GM12878 (cell line): ENCODE measurements at regions not wholly inside any gene's neighbourhood (a gene's known extent, or its start where the extent isn't known, plus 50 kb on each side); places are given as distances from the start of the nearest gene placed in this dataset.

Experiments
- ATAC-seq: fragments of 200-7000 bp; cut with Tn5 transposase; 3 replicates; pipeline ENCODE4 v1.9.1; 2020; ENCODE audit warnings: mild to moderate bottlenecking, moderate library complexity
- BruUV-seq: library from RNA; stranded (reverse); fragments of 400-500 nt; replicated peaks from 2 replicates; lab custom pipeline; 2021; lab: Mats Ljungman, UMichigan
- CTCF ChIA-PET: fragments of 300-600 bp; sonication (Branson Sonifier 250); formaldehyde crosslinking; extraction: SDS; loops from one replicate; lab custom pipeline; 2021; ENCODE audit warnings: inconsistent platforms; lab: Yijun Ruan, JAX
- POLR2A ChIA-PET: fragments of 350-600 bp; formaldehyde crosslinking; extraction: SDS; loops from one replicate; lab custom pipeline; 2021; ENCODE audit warnings: inconsistent platforms; lab: Charles Lee
- RAD21 ChIA-PET: fragments of 300-600 bp; sonication (Branson Sonifier 250); formaldehyde crosslinking; loops from one replicate; lab custom pipeline; 2023; ENCODE audit warnings: antibody characterized with exemption; ENCODE audit not compliant: unreplicated experiment; lab: Charles Lee
- SMC1A ChIA-PET: fragments of 300-600 bp; sonication (Branson Sonifier 250); formaldehyde crosslinking; loops from one replicate; lab custom pipeline; 2023; ENCODE audit not compliant: unreplicated experiment, uncharacterized antibody; lab: Charles Lee
- DNase-seq: peaks from one replicate; pipeline ENCODE4 v3.0.0-alpha.2; 2011; ENCODE audit warnings: low read depth, low spot score
- FAIRE-seq: peaks from 3 replicates; lab custom pipeline; 2011; peaks lifted over from hg19 to GRCh38; lab: Jason Lieb, UNC
- H2AFZ ChIP-seq: 2 replicates; pipeline ENCODE4 v1.6.0; 2011; ENCODE audit warnings: low read depth, low read length, control low read depth; ENCODE audit not compliant: control insufficient read depth
- H3K27ac ChIP-seq: 2 replicates; pipeline ENCODE4 v1.5.1; 2011; ENCODE audit warnings: control low read depth; ENCODE audit not compliant: control insufficient read depth, insufficient read depth
- H3K27me3 ChIP-seq, 2 experiments: replicated peaks in 1 of 2; 2 replicates each; pipeline versions ENCODE4 v1.6.0 to v1.6.1; 2011; ENCODE audit warnings: low read length in 1 of 2; ENCODE audit not compliant: control insufficient read depth in 2 of 2, insufficient read depth in 2 of 2
- H3K36me3 ChIP-seq, 2 experiments: 2 replicates each; pipeline ENCODE4 v1.5.1; 2011; ENCODE audit warnings: low read length in 1 of 2; ENCODE audit not compliant: control insufficient read depth in 2 of 2, insufficient read depth in 2 of 2
- H3K4me1 ChIP-seq: 2 replicates; pipeline ENCODE4 v1.6.1; 2011; ENCODE audit warnings: mild to moderate bottlenecking, low read length, moderate library complexity, mixed read lengths; ENCODE audit not compliant: control insufficient read depth, insufficient read depth
- H3K4me2 ChIP-seq: 2 replicates; pipeline ENCODE4 v1.6.0; 2011; ENCODE audit warnings: control low read depth; ENCODE audit not compliant: control insufficient read depth, insufficient read depth
- H3K4me3 ChIP-seq: fragments of 200-600 bp; sonication (generic); 2 replicates; pipeline ENCODE4 v1.5.1; 2016
- H3K79me2 ChIP-seq: 2 replicates; pipeline ENCODE4 v1.6.0; 2011; ENCODE audit warnings: low read length; ENCODE audit not compliant: control insufficient read depth, insufficient read depth
- H3K9ac ChIP-seq: 2 replicates; pipeline ENCODE4 v1.8.0; 2011; ENCODE audit warnings: low read length, control low read depth, mixed read lengths; ENCODE audit not compliant: control insufficient read depth, insufficient read depth
- H3K9me3 ChIP-seq: replicated peaks from 3 replicates; pipeline ENCODE4 v1.5.1; 2011; ENCODE audit warnings: mild to moderate bottlenecking, low read length; ENCODE audit not compliant: control insufficient read depth, insufficient read depth
- H4K20me1 ChIP-seq: 2 replicates; pipeline ENCODE4 v1.6.0; 2011; ENCODE audit not compliant: control insufficient read depth, insufficient read depth
- BMI1 ChIP-seq: fragments of 450-650 bp; IDR thresholded peaks from 2 replicates; pipeline ENCODE4 v1.6.1; 2016; ENCODE audit warnings: mild to moderate bottlenecking, moderate library complexity, borderline replicate concordance
- E2F8 ChIP-seq: fragments of 450-650 bp; IDR thresholded peaks from 2 replicates; pipeline ENCODE4 v1.6.1; 2018; ENCODE audit warnings: mild to moderate bottlenecking, low read depth, moderate library complexity; ENCODE audit not compliant: partially characterized antibody
- EGR1 ChIP-seq, 2 experiments: IDR thresholded peaks; 1 replicate in 1 of 2; 2 replicates in 1 of 2; pipeline ENCODE4 v1.6.1; 2011 to 2012; ENCODE audit warnings: low read depth in 2 of 2, low read length in 2 of 2, borderline replicate concordance in 1 of 2, mild to moderate bottlenecking in 1 of 2, moderate library complexity in 1 of 2
- FOS ChIP-seq: IDR thresholded peaks from 3 replicates; pipeline ENCODE4 v1.6.1; 2011; ENCODE audit warnings: borderline replicate concordance; ENCODE audit not compliant: insufficient read length; ENCODE audit errors: extremely low read depth
- PAX5 ChIP-seq: IDR thresholded peaks from 2 replicates; pipeline ENCODE4 v1.6.1; 2011; ENCODE audit warnings: low read depth, low read length, borderline replicate concordance
- PRDM15 ChIP-seq: fragments of 450-650 bp; formaldehyde crosslinking; IDR thresholded peaks from 2 replicates; pipeline ENCODE4 v1.4.0; 2020; ENCODE audit warnings: mild to moderate bottlenecking, moderate library complexity
- RAD51 ChIP-seq: fragments of 450-650 bp; IDR thresholded peaks from 2 replicates; pipeline ENCODE4 v1.6.1; 2016; ENCODE audit warnings: moderate library complexity, mild to moderate bottlenecking, inconsistent platforms
- RELA ChIP-seq: fragments of 450-650 bp; IDR thresholded peaks from 2 replicates; pipeline ENCODE4 v1.8.0; 2014; ENCODE audit warnings: borderline replicate concordance; ENCODE audit not compliant: partially characterized antibody
- RELB ChIP-seq: fragments of 450-650 bp; IDR thresholded peaks from 2 replicates; pipeline ENCODE4 v1.6.1; 2017; ENCODE audit warnings: low read depth, mild to moderate bottlenecking, moderate library complexity
- SMC3 ChIP-seq: IDR thresholded peaks from 2 replicates; pipeline ENCODE4 v1.6.1; 2011; ENCODE audit warnings: low read length, improper control_type of control experiment, borderline replicate concordance
- SREBF1 ChIP-seq: IDR thresholded peaks from 2 replicates; pipeline ENCODE4 v1.6.1; 2012; ENCODE audit warnings: mild to moderate bottlenecking, low read length
- ZBTB40 ChIP-seq: fragments of 450-650 bp; IDR thresholded peaks from 2 replicates; pipeline ENCODE4 v1.6.1; 2016; ENCODE audit warnings: mild to moderate bottlenecking, moderate library complexity, borderline replicate concordance
- WGBS: methylation state at CpG from one replicate; pipeline ENCODE4 v1.1.6; 2016; ENCODE audit warnings: low lambda C conversion rate; ENCODE audit not compliant: insufficient replicate concordance, insufficient coverage; ENCODE audit errors: missing lambda C conversion rate; 5-methylcytosine and 5-hydroxymethylcytosine counted together
- in situ Hi-C: fragments of 300-500 bp; cut with MboI; formaldehyde crosslinking; loops from 9 replicates; pipeline ENCODE4 v1.14.3; 2018; ENCODE audit warnings: mixed read lengths
- intact Hi-C: fragments of 100-400 bp; cut with micrococcal nuclease; formaldehyde crosslinking; loops from one replicate; pipeline ENCODE4 v1.14.2; 2022; ENCODE audit not compliant: unreplicated experiment

- no peak for ATAC-seq
- POLR2A ChIA-PET: no interaction called here
- TF ChIP-seq ZBTB40 (no peak), SREBF1 (no peak), RELA (no peak), PAX5 (no peak), FOS (no peak), PRDM15 (CRISPR knock-in tag) (no peak), RELB (no peak), EGR1 (IDR thresholded peaks at IDR 0.05; ENCODE audit: borderline replicate concordance in 1 of 2, low read depth in 2 of 2, low read length in 2 of 2) (no peak), RAD51 (no peak), E2F8 (no peak), SMC3 (no peak), BMI1 (no peak)
Measured at GRCh38 chrX:39479856-39480255, 617.9 kb downstream of the BCOR start.

More at GRCh38 chrX:39479856-39480255, 617.9 kb downstream of the BCOR start:
- in situ Hi-C loops (no loop called here), intact Hi-C loops (no loop called here)
- CTCF ChIA-PET: no interaction called here
- H3K9ac ChIP-seq: no peak overlapping the region
- H3K27me3 ChIP-seq: no peaks in the 10 kb centered on the region
- no peak for FAIRE-seq
- no peaks in the 10 kb centered on the region for H3K9me3 ChIP-seq
- no peaks in the 10 kb centered on the region for H3K4me1 ChIP-seq
- no peak overlapping the region for H2AFZ ChIP-seq
- no peaks in the 10 kb centered on the region for H4K20me1 ChIP-seq
- no peak for DNase-seq
- no TSS peak for BruUV-seq
- WGBS: 24% methylated on average over 4 of the region's 4 CpGs
- H3K36me3 ChIP-seq: no peaks in the 10 kb centered on the region
- RAD21 ChIA-PET: no interaction called here
- no peaks in the 10 kb centered on the region for H3K79me2 ChIP-seq
- H3K4me3 ChIP-seq: no peak overlapping the region
- H3K4me2 ChIP-seq: no peak overlapping the region
- SMC1A ChIA-PET: interaction anchor here (1.0 kb wide), 1 partner anchor 8 kb away, joined by 3 read pairs; no protein-coding TSS in a partner anchor
- no peak overlapping the region for H3K27ac ChIP-seq
